Glomerular visceral epithelial cell (primary cell): ENCODE measurements at regions not wholly inside any gene's neighbourhood (a gene's known extent, or its start where the extent isn't known, plus 50 kb on each side); places are given as distances from the start of the nearest gene placed in this dataset.

Experiments
- DNase-seq: peaks from one replicate; pipeline ENCODE4 v3.0.0-alpha.2; 2016; ENCODE audit errors: extremely low spot score

- no peak for DNase-seq
Measured at GRCh38 chr14:87170179-87170578, 822.8 kb downstream of the GALC start.

GRCh38 chr14:87169362-87169761 is 823.6 kb downstream of the GALC start:
- DNase-seq: no peak

GRCh38 chr14:87161502-87161901 is 831.5 kb downstream of the GALC start:
- DNase-seq: no peak

GRCh38 chr14:87160989-87161388 is 832.0 kb downstream of the GALC start:
- no peak for DNase-seq

GRCh38 chr14:87158283-87158682 is 834.7 kb downstream of the GALC start:
- DNase-seq: no peak

GRCh38 chr14:87156878-87157277 is 836.1 kb downstream of the GALC start:
- DNase-seq: no peak

GRCh38 chr14:87155856-87156488 is 837.0 kb downstream of the GALC start:
- no peak for DNase-seq

GRCh38 chr14:87153901-87154300 is 839.1 kb downstream of the GALC start:
- no peak for DNase-seq

GRCh38 chr14:87153391-87153790 is 839.6 kb downstream of the GALC start:
- no peak for DNase-seq

GRCh38 chr14:87152693-87153092 is 840.3 kb downstream of the GALC start:
- no peak for DNase-seq

- DNase-seq: peak; percentile 2
Measured at GRCh38 chr14:87149583-87150354, 843.2 kb downstream of the GALC start.

GRCh38 chr14:87148655-87149054 is 844.3 kb downstream of the GALC start:
- DNase-seq: no peak

GRCh38 chr14:87142551-87143211 is 850.3 kb downstream of the GALC start:
- no peak for DNase-seq

GRCh38 chr14:87141801-87142200 is 851.2 kb downstream of the GALC start:
- DNase-seq: no peak

- no peak for DNase-seq
Measured at GRCh38 chr14:87139299-87139698, 853.7 kb downstream of the GALC start.

- peak; percentile 94 for DNase-seq
Measured at GRCh38 chr14:87133073-87133801, 859.7 kb downstream of the GALC start.

- DNase-seq: peak; percentile 59
Measured at GRCh38 chr14:87131879-87132278, 861.1 kb downstream of the GALC start.

GRCh38 chr14:87122166-87122565 is 870.8 kb downstream of the GALC start:
- no peak for DNase-seq

- DNase-seq: no peak
Measured at GRCh38 chr14:87121716-87122115, 871.3 kb downstream of the GALC start.

- DNase-seq: no peak
Measured at GRCh38 chr14:87115234-87115633, 877.7 kb downstream of the GALC start.

- no peak for DNase-seq
Measured at GRCh38 chr14:87113286-87113685, 879.7 kb downstream of the GALC start.

GRCh38 chr14:87111741-87112140 is 881.2 kb downstream of the GALC start:
- DNase-seq: no peak
